Neural cell (in vitro differentiated cells): ENCODE measurements at regions not wholly inside any gene's neighbourhood (a gene's known extent, or its start where the extent isn't known, plus 50 kb on each side); places are given as distances from the start of the nearest gene placed in this dataset.

ENCODE experiments used
- H2AFZ ChIP-seq: fragments of 200-600, 300-800 bp; sonication (generic), shearing (Covaris generic); 2 replicates; pipeline ENCODE4 v1.6.0; 2014; ENCODE audit warnings: low read depth, mild to moderate bottlenecking, antibody characterized with exemption, low read length, moderate library complexity
- H3F3A ChIP-seq: fragments of 200-600 bp; shearing (Covaris generic); 2 replicates; pipeline ENCODE4 v1.6.1; 2016; ENCODE audit warnings: mild to moderate bottlenecking, moderate library complexity, mixed read lengths, antibody characterized with exemption, low read length; ENCODE audit not compliant: insufficient read depth, poor library complexity, severe bottlenecking
- H3K27ac ChIP-seq: fragments of 200-600, 300-800 bp; sonication (generic), shearing (Covaris generic); 2 replicates; pipeline ENCODE4 v1.5.1; 2014; ENCODE audit warnings: mild to moderate bottlenecking, low read length, moderate library complexity
- H3K27me3 ChIP-seq: fragments of 300-800, 200-600 bp; sonication (generic), shearing (Covaris generic); 2 replicates; pipeline ENCODE4 v1.6.0; 2014; ENCODE audit warnings: mild to moderate bottlenecking, low read depth, low read length, moderate library complexity; ENCODE audit not compliant: insufficient read depth
- H3K36me3 ChIP-seq: fragments of 300-800, 200-600 bp; sonication (generic), shearing (Covaris generic); 2 replicates; pipeline ENCODE4 v1.5.1; 2014; ENCODE audit warnings: mild to moderate bottlenecking, antibody characterized with exemption, low read length, moderate library complexity; ENCODE audit not compliant: insufficient read depth
- H3K4me2 ChIP-seq: fragments of 300-800, 200-600 bp; sonication (generic), shearing (Covaris generic); 2 replicates; pipeline ENCODE4 v1.6.0; 2014; ENCODE audit warnings: mild to moderate bottlenecking, low read length
- H3K4me3 ChIP-seq: fragments of 300-800, 200-600 bp; sonication (generic), shearing (Covaris generic); 2 replicates; pipeline ENCODE4 v1.5.1; 2014; ENCODE audit warnings: mild to moderate bottlenecking, low read length, moderate library complexity
- H3K79me2 ChIP-seq: fragments of 200-600 bp; shearing (Covaris generic); replicated peaks from 2 replicates; pipeline ENCODE4 v1.6.0; 2014; ENCODE audit warnings: mild to moderate bottlenecking, low read length, moderate library complexity; ENCODE audit not compliant: insufficient read depth
- H3K9ac ChIP-seq: fragments of 300-800, 200-600 bp; sonication (generic), shearing (Covaris generic); 2 replicates; pipeline ENCODE4 v1.6.1; 2016; ENCODE audit warnings: mild to moderate bottlenecking, low read length, mixed read lengths
- H3K9me2 ChIP-seq: fragments of 200-600 bp; shearing (Covaris generic); 2 replicates; pipeline ENCODE4 v1.6.1; 2016; ENCODE audit warnings: mild to moderate bottlenecking, low read length, mixed read lengths; ENCODE audit not compliant: insufficient read depth
- H3K9me3 ChIP-seq: fragments of 200-600, 300-800 bp; sonication (generic), shearing (Covaris generic); 2 replicates; pipeline ENCODE4 v1.6.1; 2016; ENCODE audit warnings: mild to moderate bottlenecking, mixed run types, low read length, moderate library complexity, mixed read lengths
- H4K20me1 ChIP-seq: fragments of 200-600 bp; shearing (Covaris generic); 2 replicates; pipeline ENCODE4 v1.6.1; 2016; ENCODE audit warnings: mild to moderate bottlenecking, mixed run types; ENCODE audit not compliant: insufficient read depth
- EP300 ChIP-seq: fragments of 450-650 bp; conservative IDR thresholded peaks from 2 replicates; pipeline ENCODE4 v1.6.1; 2014; ENCODE audit warnings: antibody characterized with exemption, mild to moderate bottlenecking, moderate library complexity; ENCODE audit not compliant: poor library complexity, severe bottlenecking
- EZH2 ChIP-seq: fragments of 200-600, 300-800 bp; shearing (Covaris generic), sonication (generic); IDR thresholded peaks from 2 replicates; pipeline ENCODE4 v1.6.1; 2014; ENCODE audit warnings: antibody characterized with exemption, low read length, borderline replicate concordance, mild to moderate bottlenecking; ENCODE audit not compliant: insufficient read depth, poor library complexity, severe bottlenecking
- MXI1 ChIP-seq: fragments of 450-650 bp; conservative IDR thresholded peaks from 2 replicates; pipeline ENCODE4 v1.6.1; 2014; ENCODE audit warnings: antibody characterized with exemption, mild to moderate bottlenecking; ENCODE audit not compliant: poor library complexity, severe bottlenecking
- POLR2AphosphoS5 ChIP-seq: IDR thresholded peaks from 2 replicates; pipeline ENCODE4 v1.6.1; 2012
- RAD21 ChIP-seq: fragments of 450-650 bp; conservative IDR thresholded peaks from 2 replicates; pipeline ENCODE4 v1.6.1; 2014; ENCODE audit warnings: antibody characterized with exemption, mild to moderate bottlenecking, moderate library complexity
- SMC3 ChIP-seq: fragments of 450-650 bp; conservative IDR thresholded peaks from 2 replicates; pipeline ENCODE4 v1.6.1; 2014; ENCODE audit warnings: antibody characterized with exemption, mild to moderate bottlenecking, moderate library complexity; ENCODE audit not compliant: poor library complexity
- TAF1 ChIP-seq: IDR thresholded peaks from 2 replicates; pipeline ENCODE4 v1.6.1; 2012; ENCODE audit warnings: low read depth
- TF ChIP-seq, protein P1 (sequence below): IDR thresholded peaks from 2 replicates; pipeline ENCODE4 v1.6.1; 2012; ENCODE audit warnings: borderline replicate concordance
- TF ChIP-seq, protein P2 (sequence below): fragments of 450-650 bp; IDR thresholded peaks from 2 replicates; pipeline ENCODE4 v1.5.1; 2014; ENCODE audit warnings: antibody characterized with exemption, mild to moderate bottlenecking, moderate library complexity; ENCODE audit not compliant: poor library complexity, severe bottlenecking

DNA sequence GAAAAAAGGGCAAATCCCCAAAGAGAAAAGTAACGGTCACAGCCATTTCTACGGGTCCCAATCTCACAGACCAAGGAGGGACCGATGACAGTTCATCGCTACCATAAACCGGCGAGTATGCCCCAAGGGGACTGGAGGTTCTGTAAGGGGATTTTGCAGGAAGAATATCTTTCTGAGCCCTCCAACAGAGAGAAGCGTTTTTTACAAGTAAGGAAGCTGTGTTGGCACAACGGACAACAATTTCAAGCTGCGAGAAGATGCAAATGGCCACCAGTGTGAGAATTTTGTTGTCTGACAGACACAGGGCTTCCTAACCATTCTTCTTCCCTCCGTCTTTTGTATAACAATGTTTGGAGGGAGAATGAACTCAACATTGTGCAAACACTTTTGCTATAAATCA, 1043.1 kb downstream of the ADGRL2 start:
- Histone ChIP-seq H3K27ac (no peak overlapping the region), H3K27me3 (no peaks in the 10 kb centered on the region), H3K9ac (no peak overlapping the region), H4K20me1 (no peaks in the 10 kb centered on the region), H3K79me2 (no peaks in the 10 kb centered on the region), H2AFZ (no peak overlapping the region), H3K9me2 (no peaks in the 10 kb centered on the region), H3K4me3 (no peak overlapping the region), H3F3A (peaks cover 11% of the 10 kb centered on the region), H3K36me3 (no peaks in the 10 kb centered on the region), H3K9me3 (no peaks in the 10 kb centered on the region), H3K4me2 (no peak overlapping the region)
- TF ChIP-seq MXI1 = no peak
- TF ChIP-seq TAF1 = no peak
- TF ChIP-seq, protein P1, sequence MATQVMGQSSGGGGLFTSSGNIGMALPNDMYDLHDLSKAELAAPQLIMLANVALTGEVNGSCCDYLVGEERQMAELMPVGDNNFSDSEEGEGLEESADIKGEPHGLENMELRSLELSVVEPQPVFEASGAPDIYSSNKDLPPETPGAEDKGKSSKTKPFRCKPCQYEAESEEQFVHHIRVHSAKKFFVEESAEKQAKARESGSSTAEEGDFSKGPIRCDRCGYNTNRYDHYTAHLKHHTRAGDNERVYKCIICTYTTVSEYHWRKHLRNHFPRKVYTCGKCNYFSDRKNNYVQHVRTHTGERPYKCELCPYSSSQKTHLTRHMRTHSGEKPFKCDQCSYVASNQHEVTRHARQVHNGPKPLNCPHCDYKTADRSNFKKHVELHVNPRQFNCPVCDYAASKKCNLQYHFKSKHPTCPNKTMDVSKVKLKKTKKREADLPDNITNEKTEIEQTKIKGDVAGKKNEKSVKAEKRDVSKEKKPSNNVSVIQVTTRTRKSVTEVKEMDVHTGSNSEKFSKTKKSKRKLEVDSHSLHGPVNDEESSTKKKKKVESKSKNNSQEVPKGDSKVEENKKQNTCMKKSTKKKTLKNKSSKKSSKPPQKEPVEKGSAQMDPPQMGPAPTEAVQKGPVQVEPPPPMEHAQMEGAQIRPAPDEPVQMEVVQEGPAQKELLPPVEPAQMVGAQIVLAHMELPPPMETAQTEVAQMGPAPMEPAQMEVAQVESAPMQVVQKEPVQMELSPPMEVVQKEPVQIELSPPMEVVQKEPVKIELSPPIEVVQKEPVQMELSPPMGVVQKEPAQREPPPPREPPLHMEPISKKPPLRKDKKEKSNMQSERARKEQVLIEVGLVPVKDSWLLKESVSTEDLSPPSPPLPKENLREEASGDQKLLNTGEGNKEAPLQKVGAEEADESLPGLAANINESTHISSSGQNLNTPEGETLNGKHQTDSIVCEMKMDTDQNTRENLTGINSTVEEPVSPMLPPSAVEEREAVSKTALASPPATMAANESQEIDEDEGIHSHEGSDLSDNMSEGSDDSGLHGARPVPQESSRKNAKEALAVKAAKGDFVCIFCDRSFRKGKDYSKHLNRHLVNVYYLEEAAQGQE = no peak
- no peak for TF ChIP-seq EP300
- TF ChIP-seq RAD21 = no peak
- TF ChIP-seq SMC3 = no peak
- no peak for TF ChIP-seq POLR2AphosphoS5
- TF ChIP-seq EZH2 = no peak
- TF ChIP-seq, protein P2, sequence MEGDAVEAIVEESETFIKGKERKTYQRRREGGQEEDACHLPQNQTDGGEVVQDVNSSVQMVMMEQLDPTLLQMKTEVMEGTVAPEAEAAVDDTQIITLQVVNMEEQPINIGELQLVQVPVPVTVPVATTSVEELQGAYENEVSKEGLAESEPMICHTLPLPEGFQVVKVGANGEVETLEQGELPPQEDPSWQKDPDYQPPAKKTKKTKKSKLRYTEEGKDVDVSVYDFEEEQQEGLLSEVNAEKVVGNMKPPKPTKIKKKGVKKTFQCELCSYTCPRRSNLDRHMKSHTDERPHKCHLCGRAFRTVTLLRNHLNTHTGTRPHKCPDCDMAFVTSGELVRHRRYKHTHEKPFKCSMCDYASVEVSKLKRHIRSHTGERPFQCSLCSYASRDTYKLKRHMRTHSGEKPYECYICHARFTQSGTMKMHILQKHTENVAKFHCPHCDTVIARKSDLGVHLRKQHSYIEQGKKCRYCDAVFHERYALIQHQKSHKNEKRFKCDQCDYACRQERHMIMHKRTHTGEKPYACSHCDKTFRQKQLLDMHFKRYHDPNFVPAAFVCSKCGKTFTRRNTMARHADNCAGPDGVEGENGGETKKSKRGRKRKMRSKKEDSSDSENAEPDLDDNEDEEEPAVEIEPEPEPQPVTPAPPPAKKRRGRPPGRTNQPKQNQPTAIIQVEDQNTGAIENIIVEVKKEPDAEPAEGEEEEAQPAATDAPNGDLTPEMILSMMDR = no peak

DNA sequence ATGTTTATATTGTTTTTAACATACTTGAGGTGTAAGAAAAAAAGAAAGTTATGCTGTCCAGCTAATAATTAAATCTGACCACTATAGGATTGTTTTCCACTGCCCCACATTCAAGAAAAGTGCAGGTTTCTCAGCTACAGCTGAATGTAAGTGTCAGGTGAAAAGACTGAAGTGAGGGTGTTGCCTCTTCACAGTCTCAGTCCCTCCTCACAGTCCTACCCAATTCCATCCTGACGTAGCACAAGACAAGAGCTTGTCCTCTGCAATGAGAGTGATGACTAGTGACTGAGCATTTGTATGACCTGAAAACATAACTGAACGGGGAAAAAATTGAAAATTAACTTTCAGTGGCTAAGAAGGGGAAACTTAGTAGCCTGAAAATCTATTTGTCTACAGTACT, 1039.5 kb downstream of the ADGRL2 start:
- no peaks in the 10 kb centered on the region for H3K27me3 ChIP-seq
- no peaks in the 10 kb centered on the region for H3K9me3 ChIP-seq
- no peak overlapping the region for H3K9ac ChIP-seq
- no peak for TF ChIP-seq RAD21
- no peak for TF ChIP-seq EZH2
- TF ChIP-seq SMC3 = no peak
- TF ChIP-seq, protein P2 = no peak
- TF ChIP-seq TAF1 = no peak
- TF ChIP-seq POLR2AphosphoS5 = no peak
- TF ChIP-seq MXI1 = no peak
- TF ChIP-seq EP300 = no peak
- TF ChIP-seq, protein P1 = no peak
- no peaks in the 10 kb centered on the region for H4K20me1 ChIP-seq
- no peaks in the 10 kb centered on the region for H3K79me2 ChIP-seq
- H3K36me3 ChIP-seq = no peaks in the 10 kb centered on the region
- H3K4me2 ChIP-seq = no peak overlapping the region
- no peak overlapping the region for H3K4me3 ChIP-seq
- no peak overlapping the region for H2AFZ ChIP-seq
- peaks cover 2% of the 10 kb centered on the region for H3F3A ChIP-seq
- H3K9me2 ChIP-seq = no peaks in the 10 kb centered on the region
- H3K27ac ChIP-seq = no peak overlapping the region
